ENCODE measurements at regions not wholly inside any gene's neighbourhood (a gene's known extent, or its start where the extent isn't known, plus 50 kb on each side); places are given as distances from the start of the nearest gene placed in this dataset.

GRCh38 chr3:189103208-189103607 is 68.6 kb upstream of the TPRG1 start:
- DNase-seq = no peak
- Histone ChIP-seq H3K4me3 (ENCODE audit: insufficient read depth, low read depth, low read length, poor library complexity, severe bottlenecking) (no peak overlapping the region), H3K9me3 (ENCODE audit: control insufficient read depth, low read length) (no peaks in the 10 kb centered on the region), H3K36me3 (ENCODE audit: control insufficient read depth, insufficient read depth, low read length) (no peaks in the 10 kb centered on the region), H3K27ac (ENCODE audit: insufficient read depth, low read length, poor library complexity, severe bottlenecking) (no peak overlapping the region), H3K4me1 (ENCODE audit: control insufficient read depth, insufficient read depth, low read length, poor library complexity, severe bottlenecking) (no peaks in the 10 kb centered on the region), H3K27me3 (replicated peaks; ENCODE audit: control insufficient read depth, insufficient read depth, low read length, poor library complexity, severe bottlenecking) (no peaks in the 10 kb centered on the region)

- Histone ChIP-seq H3K9me3 (ENCODE audit: control insufficient read depth, low read length) (no peaks in the 10 kb centered on the region), H3K4me3 (ENCODE audit: insufficient read depth, low read depth, low read length, poor library complexity, severe bottlenecking) (no peak overlapping the region), H3K27ac (ENCODE audit: insufficient read depth, low read length, poor library complexity, severe bottlenecking) (no peak overlapping the region), H3K27me3 (replicated peaks; ENCODE audit: control insufficient read depth, insufficient read depth, low read length, poor library complexity, severe bottlenecking) (no peaks in the 10 kb centered on the region), H3K4me1 (ENCODE audit: control insufficient read depth, insufficient read depth, low read length, poor library complexity, severe bottlenecking) (no peaks in the 10 kb centered on the region), H3K36me3 (ENCODE audit: control insufficient read depth, insufficient read depth, low read length) (no peaks in the 10 kb centered on the region)
- DNase-seq = no peak
Measured at GRCh38 chr3:189108067-189108466, 63.7 kb upstream of the TPRG1 start.

GRCh38 chr3:189108735-189109134 is 63.0 kb upstream of the TPRG1 start:
- Histone ChIP-seq H3K9me3 (ENCODE audit: control insufficient read depth, low read length) (no peaks in the 10 kb centered on the region), H3K27ac (ENCODE audit: insufficient read depth, low read length, poor library complexity, severe bottlenecking) (no peak overlapping the region), H3K4me1 (ENCODE audit: control insufficient read depth, insufficient read depth, low read length, poor library complexity, severe bottlenecking) (no peaks in the 10 kb centered on the region), H3K4me3 (ENCODE audit: insufficient read depth, low read depth, low read length, poor library complexity, severe bottlenecking) (no peak overlapping the region), H3K36me3 (ENCODE audit: control insufficient read depth, insufficient read depth, low read length) (no peaks in the 10 kb centered on the region), H3K27me3 (replicated peaks; ENCODE audit: control insufficient read depth, insufficient read depth, low read length, poor library complexity, severe bottlenecking) (no peaks in the 10 kb centered on the region)
- no peak for DNase-seq

- Histone ChIP-seq H3K27ac (ENCODE audit: insufficient read depth, low read length, poor library complexity, severe bottlenecking) (no peak overlapping the region), H3K4me1 (ENCODE audit: control insufficient read depth, insufficient read depth, low read length, poor library complexity, severe bottlenecking) (no peaks in the 10 kb centered on the region), H3K27me3 (replicated peaks; ENCODE audit: control insufficient read depth, insufficient read depth, low read length, poor library complexity, severe bottlenecking) (no peaks in the 10 kb centered on the region), H3K36me3 (ENCODE audit: control insufficient read depth, insufficient read depth, low read length) (no peaks in the 10 kb centered on the region), H3K9me3 (ENCODE audit: control insufficient read depth, low read length) (no peaks in the 10 kb centered on the region), H3K4me3 (ENCODE audit: insufficient read depth, low read depth, low read length, poor library complexity, severe bottlenecking) (no peak overlapping the region)
- DNase-seq = no peak
Measured at GRCh38 chr3:189109145-189109544, 62.6 kb upstream of the TPRG1 start.

- Histone ChIP-seq H3K4me3 (ENCODE audit: insufficient read depth, low read depth, low read length, poor library complexity, severe bottlenecking) (no peak overlapping the region), H3K36me3 (ENCODE audit: control insufficient read depth, insufficient read depth, low read length) (no peaks in the 10 kb centered on the region), H3K27me3 (replicated peaks; ENCODE audit: control insufficient read depth, insufficient read depth, low read length, poor library complexity, severe bottlenecking) (no peaks in the 10 kb centered on the region), H3K4me1 (ENCODE audit: control insufficient read depth, insufficient read depth, low read length, poor library complexity, severe bottlenecking) (no peaks in the 10 kb centered on the region), H3K27ac (ENCODE audit: insufficient read depth, low read length, poor library complexity, severe bottlenecking) (no peak overlapping the region), H3K9me3 (ENCODE audit: control insufficient read depth, low read length) (peaks cover 5% of the 10 kb centered on the region)
- DNase-seq = no peak
Measured at GRCh38 chr3:189117087-189117486, 54.7 kb upstream of the TPRG1 start.

GRCh38 chr3:189118896-189119295 is 52.9 kb upstream of the TPRG1 start:
- Histone ChIP-seq H3K36me3 (ENCODE audit: control insufficient read depth, insufficient read depth, low read length) (no peaks in the 10 kb centered on the region), H3K27me3 (replicated peaks; ENCODE audit: control insufficient read depth, insufficient read depth, low read length, poor library complexity, severe bottlenecking) (no peaks in the 10 kb centered on the region), H3K27ac (ENCODE audit: insufficient read depth, low read length, poor library complexity, severe bottlenecking) (no peak overlapping the region), H3K4me3 (ENCODE audit: insufficient read depth, low read depth, low read length, poor library complexity, severe bottlenecking) (no peak overlapping the region), H3K4me1 (ENCODE audit: control insufficient read depth, insufficient read depth, low read length, poor library complexity, severe bottlenecking) (peaks cover 3% of the 10 kb centered on the region), H3K9me3 (ENCODE audit: control insufficient read depth, low read length) (peaks cover 5% of the 10 kb centered on the region)
- DNase-seq = no peak

GRCh38 chr3:189119950-189120349 is 51.8 kb upstream of the TPRG1 start:
- Histone ChIP-seq H3K9me3 (ENCODE audit: control insufficient read depth, low read length) (peaks cover 5% of the 10 kb centered on the region), H3K4me3 (ENCODE audit: insufficient read depth, low read depth, low read length, poor library complexity, severe bottlenecking) (no peak overlapping the region), H3K36me3 (ENCODE audit: control insufficient read depth, insufficient read depth, low read length) (no peaks in the 10 kb centered on the region), H3K27me3 (replicated peaks; ENCODE audit: control insufficient read depth, insufficient read depth, low read length, poor library complexity, severe bottlenecking) (no peaks in the 10 kb centered on the region), H3K4me1 (ENCODE audit: control insufficient read depth, insufficient read depth, low read length, poor library complexity, severe bottlenecking) (peaks cover 5% of the 10 kb centered on the region), H3K27ac (ENCODE audit: insufficient read depth, low read length, poor library complexity, severe bottlenecking) (no peak overlapping the region)
- no peak for DNase-seq

- Histone ChIP-seq H3K4me3 (ENCODE audit: insufficient read depth, low read depth, low read length, poor library complexity, severe bottlenecking) (no peak overlapping the region), H3K36me3 (ENCODE audit: control insufficient read depth, insufficient read depth, low read length) (no peaks in the 10 kb centered on the region), H3K27me3 (replicated peaks; ENCODE audit: control insufficient read depth, insufficient read depth, low read length, poor library complexity, severe bottlenecking) (no peaks in the 10 kb centered on the region), H3K4me1 (ENCODE audit: control insufficient read depth, insufficient read depth, low read length, poor library complexity, severe bottlenecking) (peaks cover 5% of the 10 kb centered on the region), H3K27ac (ENCODE audit: insufficient read depth, low read length, poor library complexity, severe bottlenecking) (no peak overlapping the region), H3K9me3 (ENCODE audit: control insufficient read depth, low read length) (peaks cover 5% of the 10 kb centered on the region)
- no peak for DNase-seq
Measured at GRCh38 chr3:189121092-189121491, 50.7 kb upstream of the TPRG1 start.

Measured in effector memory CD4-positive, alpha-beta T cell (primary cell).